GM23248 (cell line): ENCODE measurements at regions not wholly inside any gene's neighbourhood (a gene's known extent, or its start where the extent isn't known, plus 50 kb on each side); places are given as distances from the start of the nearest gene placed in this dataset.

ENCODE experiments used
- EZH2 ChIP-seq: fragments of 200-600 bp; sonication (generic); IDR thresholded peaks from 2 replicates; pipeline ENCODE4 v1.6.1; 2018; ENCODE audit warnings: antibody characterized with exemption, mild to moderate bottlenecking; ENCODE audit not compliant: insufficient read depth, poor library complexity, severe bottlenecking
- EZH2phosphoT487 ChIP-seq: fragments of 200-600 bp; sonication (generic); IDR thresholded peaks from 2 replicates; pipeline ENCODE4 v1.6.1; 2018; ENCODE audit warnings: antibody characterized with exemption, moderate library complexity, mild to moderate bottlenecking, low read depth; ENCODE audit not compliant: insufficient read depth

DNA sequence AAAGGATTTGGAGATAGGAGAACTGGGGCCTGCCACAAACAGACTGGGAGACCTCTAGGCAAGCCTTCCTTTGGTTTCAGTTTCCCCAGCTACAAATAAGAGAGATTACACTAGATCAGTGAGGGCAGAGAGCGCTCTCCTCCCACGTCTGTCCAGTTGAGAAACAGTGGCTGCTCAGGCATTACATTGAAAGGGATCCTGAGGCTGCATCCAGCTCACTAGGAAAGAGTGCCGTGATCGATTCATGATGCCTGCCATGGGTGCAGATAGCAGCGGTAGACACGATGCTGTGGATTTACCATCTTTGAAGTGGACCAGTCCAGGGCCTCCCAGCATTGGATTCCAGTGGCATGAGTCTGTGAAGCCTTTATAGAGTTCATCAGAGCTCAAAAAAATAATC lies 62.6 kb downstream of the EN1 start:
- TF ChIP-seq EZH2 (no peak), EZH2phosphoT487 (no peak)
